ENCODE measurements at regions not wholly inside any gene's neighbourhood (a gene's known extent, or its start where the extent isn't known, plus 50 kb on each side); places are given as distances from the start of the nearest gene placed in this dataset.

- TF ChIP-seq RAD21 (IDR thresholded peaks at IDR 0.05) (no peak), MAX (IDR thresholded peaks at IDR 0.05) (no peak), ZBTB33 (IDR thresholded peaks at IDR 0.05) (no peak), ATF3 (IDR thresholded peaks at IDR 0.05) (no peak), RXRA (IDR thresholded peaks at IDR 0.05) (no peak), NR2F2 (IDR thresholded peaks at IDR 0.05) (no peak), CTCF (IDR thresholded peaks at IDR 0.05; ENCODE audit: low read depth, low read length, missing input control) (no peak), FOXA1 (IDR thresholded peaks at IDR 0.05) (no peak), FOXA2 (IDR thresholded peaks at IDR 0.05) (no peak), HNF4G (IDR thresholded peaks at IDR 0.05) (no peak), GABPA (IDR thresholded peaks at IDR 0.05 in 1 of 2, conservative IDR thresholded peaks at IDR 0.05 in 1 of 2) (no peak), HNF4A (conservative IDR thresholded peaks at IDR 0.05) (no peak), TAF1 (conservative IDR thresholded peaks at IDR 0.05) (no peak), SP1 (IDR thresholded peaks at IDR 0.05) (no peak), REST (IDR thresholded peaks at IDR 0.05) (no peak), EGR1 (IDR thresholded peaks at IDR 0.05; ENCODE audit: low read depth in 2 of 2) (no peak), YY1 (IDR thresholded peaks at IDR 0.05) (no peak), JUND (IDR thresholded peaks at IDR 0.05) (no peak)
- Histone ChIP-seq H3K36me3 (ENCODE audit: control insufficient read depth in 4 of 4, insufficient read depth in 3 of 4, low read depth in 1 of 4, low read length in 3 of 4) (no peaks in the 10 kb centered on the region), H3K4me3 (ENCODE audit: low read depth in 1 of 3, low read length in 3 of 3) (no peak overlapping the region)
Measured at GRCh38 chr9:1415146-1415545, 365.0 kb downstream of the DMRT2 start.

More at GRCh38 chr9:1415146-1415545, 365.0 kb downstream of the DMRT2 start:
- H3K27ac ChIP-seq (ENCODE audit: low read depth in 1 of 2, low read length in 2 of 2), result no peak overlapping the region
- no peak for DNase-seq (ENCODE audit: low spot score)
- H3K9me3 ChIP-seq (ENCODE audit: control insufficient read depth in 4 of 4, low read length in 3 of 4), result no peaks in the 10 kb centered on the region
- no peaks in the 10 kb centered on the region for H3K4me1 ChIP-seq (ENCODE audit: control insufficient read depth in 4 of 4, insufficient read depth in 4 of 4, low read length in 3 of 4)
- WGBS, result 78% methylated on average over 2 of the region's 2 CpGs
- no peak overlapping the region for H3K9ac ChIP-seq (ENCODE audit: low read depth in 1 of 2, low read length in 2 of 2)
- H3K27me3 ChIP-seq (ENCODE audit: control insufficient read depth in 4 of 4, insufficient read depth in 4 of 4, low read length in 3 of 4), result no peaks in the 10 kb centered on the region

All from liver (tissue), 8 donors.